Gastrocnemius medialis (tissue), 4 donors: ENCODE measurements at regions not wholly inside any gene's neighbourhood (a gene's known extent, or its start where the extent isn't known, plus 50 kb on each side); places are given as distances from the start of the nearest gene placed in this dataset.

Experiments used
- CTCF ChIP-seq, 5 experiments: fragments of 450-650 bp in 3 of 5; fragments of 200-600 bp in 2 of 5; sonication (generic) in 2 of 5; IDR thresholded peaks in 4 of 5; conservative IDR thresholded peaks in 1 of 5; 1 replicate in 4 of 5; 2 replicates in 1 of 5; pipeline ENCODE4 v1.5.1; 2016 to 2019; ENCODE audit warnings: antibody characterized with exemption in 5 of 5, mild to moderate bottlenecking in 3 of 5, moderate library complexity in 3 of 5
- POLR2A ChIP-seq, 2 donors: fragments of 450-650 bp; IDR thresholded peaks; one replicate each; pipeline ENCODE4 v1.6.1; 2017; ENCODE audit warnings: antibody characterized with exemption in 2 of 2, mild to moderate bottlenecking in 2 of 2, moderate library complexity in 2 of 2

DNA sequence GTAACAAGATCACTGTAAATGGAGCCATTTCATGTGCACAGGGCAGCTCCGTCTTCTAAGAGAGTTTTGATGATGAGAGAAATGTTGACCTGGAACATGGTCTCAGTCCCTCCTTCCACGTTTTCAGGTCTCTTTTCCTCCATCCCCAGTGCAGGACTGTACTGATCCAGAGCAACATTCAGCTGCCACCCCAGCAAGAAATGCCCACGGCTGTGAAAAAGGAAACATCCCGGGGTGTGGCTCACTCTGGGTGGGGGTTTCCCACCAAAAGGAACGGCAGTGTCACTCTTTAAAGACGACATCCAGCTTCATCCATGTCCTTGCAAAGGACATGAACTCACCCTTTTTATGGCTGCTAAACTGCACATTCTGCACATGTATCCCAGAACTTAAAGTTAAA, 92.6 kb downstream of the ERMARD start:
- TF ChIP-seq CTCF (IDR thresholded peaks at IDR 0.05 in 4 of 5, conservative IDR thresholded peaks at IDR 0.05 in 1 of 5): no peak
- TF ChIP-seq POLR2A (IDR thresholded peaks at IDR 0.05): no peak
